ENCODE measurements at regions not wholly inside any gene's neighbourhood (a gene's known extent, or its start where the extent isn't known, plus 50 kb on each side); places are given as distances from the start of the nearest gene placed in this dataset.

GRCh38 chr7:26011039-26011696 lies 140.8 kb upstream of the NFE2L3 start:
- no peak for DNase-seq

DNA sequence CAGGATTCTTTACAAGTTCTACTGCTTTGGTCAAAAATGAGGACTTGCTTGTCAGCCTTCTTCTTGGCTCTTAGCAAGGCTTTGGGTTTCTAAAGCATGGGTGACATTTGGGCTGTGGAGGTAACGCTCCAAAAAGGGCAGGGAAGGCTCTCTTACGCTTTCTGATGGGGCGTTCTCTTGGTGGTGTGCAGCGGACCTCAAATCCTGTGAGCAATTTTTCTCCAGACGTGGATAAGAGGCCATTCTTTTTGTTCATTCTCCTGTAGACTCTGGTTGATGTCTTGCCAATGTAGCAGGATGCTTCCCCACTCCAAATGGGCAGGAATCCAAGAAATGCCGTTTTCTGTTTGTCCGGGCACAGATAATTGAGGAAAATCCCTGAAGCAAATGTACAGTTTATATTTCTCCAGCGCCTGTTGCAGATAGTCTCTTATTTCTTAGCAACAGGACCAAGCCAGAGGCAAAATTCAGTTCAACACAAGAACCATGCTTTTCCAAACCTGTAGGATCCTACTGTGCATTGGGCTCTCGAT lies 138.4 kb upstream of the NFE2L3 start:
- DNase-seq: no peak

GRCh38 chr7:26022982-26023381 lies 129.0 kb upstream of the NFE2L3 start:
- no peak for DNase-seq

GRCh38 chr7:26029911-26030310 lies 122.1 kb upstream of the NFE2L3 start:
- DNase-seq: no peak

DNA sequence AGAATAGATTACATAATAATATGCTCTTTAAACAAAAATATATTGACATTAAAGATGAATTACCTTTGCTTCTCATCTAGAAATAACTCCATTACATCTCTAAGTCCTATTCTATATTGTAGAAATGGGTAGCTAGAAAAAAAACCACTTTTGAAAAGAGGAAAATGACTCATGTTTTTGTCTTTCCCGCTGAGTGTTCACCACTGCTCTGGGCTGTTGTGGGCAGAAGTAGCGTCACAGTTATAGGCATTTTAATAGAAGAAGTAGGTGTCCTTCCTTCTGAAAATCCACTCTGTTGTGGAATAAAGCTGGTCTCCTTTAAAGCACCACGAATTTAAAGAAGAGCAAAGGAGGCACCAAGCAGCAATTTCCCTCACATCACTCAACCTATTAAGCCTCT lies 117.6 kb upstream of the NFE2L3 start:
- no peak for DNase-seq

GRCh38 chr7:26035552-26035951 lies 116.4 kb upstream of the NFE2L3 start:
- no peak for DNase-seq

DNA sequence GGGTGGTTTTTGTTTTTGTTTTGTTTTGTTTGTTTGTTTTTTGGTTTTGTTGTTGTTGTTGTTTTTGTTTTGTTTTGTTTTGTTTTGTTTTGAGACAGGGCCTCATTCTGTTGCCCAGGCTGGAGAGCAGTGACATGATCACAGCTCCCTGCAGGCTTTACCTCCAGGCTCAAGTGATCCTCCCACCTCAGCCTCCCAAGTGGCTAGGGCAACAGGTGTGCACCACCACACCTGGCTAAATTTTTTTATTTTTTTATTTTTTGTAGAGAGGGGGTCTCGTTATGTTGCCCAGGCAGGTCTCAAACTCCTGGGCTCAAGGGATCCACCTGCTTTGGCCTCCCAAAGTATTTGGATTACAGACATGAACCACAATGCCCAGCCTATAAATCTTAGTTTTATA lies 115.9 kb upstream of the NFE2L3 start:
- no peak for DNase-seq

GRCh38 chr7:26038201-26038990 lies 113.6 kb upstream of the NFE2L3 start:
- DNase-seq: no peak

- DNase-seq: no peak
Observed at GRCh38 chr7:26040085-26040484, 111.9 kb upstream of the NFE2L3 start.

GRCh38 chr7:26042237-26042636 lies 109.8 kb upstream of the NFE2L3 start:
- no peak for DNase-seq

- DNase-seq: no peak
Observed at GRCh38 chr7:26043801-26044200, 108.2 kb upstream of the NFE2L3 start.

GRCh38 chr7:26044320-26044719 lies 107.7 kb upstream of the NFE2L3 start:
- DNase-seq: no peak

DNA sequence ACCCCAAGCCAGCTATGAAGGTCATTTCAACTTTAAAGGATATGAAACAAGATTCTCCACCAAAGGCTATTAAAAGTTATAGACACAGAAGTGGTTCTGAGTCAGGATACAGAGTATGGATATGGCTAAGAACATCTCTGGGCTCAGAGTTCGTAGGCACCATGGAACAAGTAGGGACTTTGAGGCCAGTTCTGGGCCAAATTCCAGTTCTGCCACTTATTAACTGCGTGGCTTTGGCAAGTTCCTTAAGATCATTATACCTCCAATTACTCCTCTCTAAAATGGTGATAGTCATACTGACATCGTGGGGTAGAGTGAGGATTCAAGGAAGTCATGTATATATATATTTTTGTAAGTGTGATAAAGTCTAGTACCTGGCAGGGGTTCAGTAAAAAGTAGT lies 105.8 kb upstream of the NFE2L3 start:
- DNase-seq: no peak

DNA sequence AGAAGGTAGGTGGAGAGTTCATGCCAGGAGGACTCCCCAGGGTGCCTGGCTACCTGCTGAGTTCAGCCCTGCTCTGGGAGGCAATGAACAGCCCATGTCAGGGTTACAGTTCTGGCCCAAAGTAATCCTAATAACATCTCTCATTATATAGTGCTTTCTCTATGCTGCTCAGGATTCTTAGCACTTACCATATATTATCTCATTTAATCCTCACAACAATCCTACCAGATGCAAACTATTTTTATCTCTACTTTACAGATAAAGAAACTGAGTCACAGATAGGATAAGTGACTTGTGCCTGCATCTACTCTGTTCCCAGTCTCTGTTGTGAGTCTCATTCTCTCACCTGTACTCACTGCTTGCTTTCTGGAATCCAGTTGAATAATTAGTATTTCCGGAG lies 105.1 kb upstream of the NFE2L3 start:
- no peak for DNase-seq

DNA sequence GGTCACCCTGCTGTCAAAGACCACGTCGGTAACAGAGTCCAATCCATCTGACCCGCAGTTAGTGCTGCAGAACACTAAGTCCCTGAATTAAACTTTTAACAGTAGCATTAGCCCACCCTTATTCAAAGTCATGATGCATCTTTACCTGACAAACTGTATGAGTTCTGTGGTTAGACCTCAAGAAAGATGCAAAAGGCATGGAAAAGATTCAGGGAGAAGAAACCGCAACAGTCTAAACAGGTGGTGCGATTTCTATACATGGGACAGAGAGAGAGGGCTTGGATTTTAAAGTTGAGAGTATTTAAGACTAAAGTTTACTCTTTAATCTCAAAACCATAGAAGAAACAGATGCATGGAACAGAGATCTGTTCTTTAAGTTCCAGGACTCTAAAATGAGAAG lies 103.3 kb upstream of the NFE2L3 start:
- no peak for DNase-seq

- DNase-seq: no peak
Observed at GRCh38 chr7:26049081-26049480, 102.9 kb upstream of the NFE2L3 start.

GRCh38 chr7:26051021-26051420 lies 101.0 kb upstream of the NFE2L3 start:
- no peak for DNase-seq

DNA sequence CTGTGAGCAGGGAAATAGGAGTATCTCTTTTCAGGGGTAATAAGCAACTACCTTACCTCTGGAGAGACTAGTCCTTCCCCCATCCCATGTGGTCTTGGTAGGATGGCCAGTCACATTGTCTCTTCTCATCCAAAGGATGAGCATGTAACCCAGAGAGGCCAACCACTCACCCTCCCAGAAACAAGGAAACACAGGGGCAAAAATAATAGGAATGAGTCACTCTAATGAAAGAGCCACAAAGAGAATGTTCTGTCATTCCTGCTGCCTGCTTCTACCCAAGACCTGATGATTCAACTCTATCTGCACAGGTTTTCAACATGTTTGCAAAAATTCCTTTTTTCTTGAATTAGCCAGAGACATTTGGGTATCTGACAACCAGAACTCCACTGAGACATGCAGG lies 99.3 kb upstream of the NFE2L3 start:
- no peak for DNase-seq

DNA sequence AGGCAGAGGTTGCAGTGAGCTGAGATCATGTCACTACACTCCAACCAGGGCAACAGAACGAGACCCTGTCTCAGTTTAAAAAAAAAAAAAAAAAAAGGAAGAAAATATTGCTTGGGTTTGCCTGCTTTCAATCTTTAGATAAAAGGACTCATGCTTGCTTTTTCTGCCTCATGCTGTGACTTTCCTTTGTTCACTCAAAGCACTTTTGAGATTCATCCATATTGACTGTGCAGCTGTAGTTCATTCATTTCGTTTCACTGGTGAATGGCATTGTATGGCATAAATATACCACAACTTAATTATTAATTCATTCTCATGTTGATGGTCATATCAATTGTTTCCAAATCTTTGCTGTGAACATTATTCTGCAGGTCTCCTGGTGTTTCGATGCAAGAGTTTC lies 97.6 kb upstream of the NFE2L3 start:
- no peak for DNase-seq

DNA sequence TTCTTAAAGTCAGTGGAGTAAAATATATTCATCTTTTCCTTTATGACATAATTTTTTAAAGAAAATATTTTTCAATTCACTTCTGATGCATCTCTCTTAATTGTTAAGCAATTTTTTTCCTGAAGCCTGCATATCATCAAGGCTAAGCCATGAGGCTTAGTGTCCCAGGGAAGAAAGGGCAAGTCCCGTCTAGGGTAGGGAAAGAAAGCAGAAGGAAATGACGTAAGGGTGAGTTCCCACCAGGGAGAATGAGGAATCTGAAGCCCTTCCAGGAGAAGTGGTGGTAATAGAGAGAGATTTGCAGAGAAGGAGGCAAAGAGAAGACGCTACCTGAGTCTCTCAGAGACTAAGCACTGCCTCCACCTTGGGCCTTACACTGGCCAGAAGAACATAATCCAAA lies 96.8 kb upstream of the NFE2L3 start:
- DNase-seq: no peak

GRCh38 chr7:26060733-26061677 lies 91.0 kb upstream of the NFE2L3 start:
- no peak for DNase-seq

DNA sequence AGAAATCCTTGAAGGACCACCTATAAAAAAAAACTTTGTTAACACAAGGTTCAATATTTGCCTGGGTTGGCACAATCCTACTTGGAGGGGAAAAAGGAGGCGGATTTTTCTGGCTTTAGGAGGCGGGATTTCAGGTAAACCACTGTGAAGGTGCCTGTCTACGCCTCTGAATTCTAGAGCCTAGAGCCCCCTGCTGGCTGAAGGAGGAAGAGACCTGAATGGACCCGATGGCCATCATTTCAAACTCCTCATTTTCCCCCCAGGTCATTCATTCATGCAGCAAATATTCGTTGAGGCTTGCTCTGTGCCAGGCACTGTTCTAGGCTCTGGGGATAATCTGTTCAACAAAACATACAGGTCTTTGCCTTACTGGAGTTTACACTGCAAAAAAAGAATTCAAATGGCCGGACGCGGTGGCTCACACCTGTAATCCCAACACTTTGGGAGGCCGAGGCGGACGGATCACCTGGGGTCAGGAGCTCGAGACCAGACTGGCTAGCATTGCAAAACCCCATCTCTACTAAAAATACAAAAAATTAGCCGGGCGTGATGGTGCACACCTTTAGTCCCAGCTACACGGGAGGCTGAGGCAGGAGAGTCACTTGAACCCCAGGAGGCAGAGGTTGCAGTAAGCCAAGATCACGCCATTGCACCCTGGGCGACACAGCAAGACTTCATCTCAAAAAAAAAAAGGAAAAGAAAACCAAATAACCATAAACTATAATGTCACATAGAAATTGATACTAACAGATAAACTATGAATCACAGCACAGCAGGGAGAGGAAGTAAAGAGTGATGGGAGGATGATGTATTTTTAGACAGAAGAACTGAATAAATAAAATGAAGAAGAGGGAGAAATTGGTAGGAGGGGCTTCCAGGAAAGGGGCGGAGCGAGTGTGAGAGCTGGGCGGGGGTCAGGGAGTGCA lies 90.1 kb upstream of the NFE2L3 start:
- peak; percentile 68 to 73 for DNase-seq

Measured in CD4-positive, alpha-beta T cell treated with Interleukin-4 for 1 hour (primary cell).